Activated naive CD8-positive, alpha-beta T cell treated with anti-CD3 and anti-CD28 coated beads, Interleukin-2, amount 10 ng/mL, durations not matched to agents 7 days and 5 days (primary cell): ENCODE measurements at regions not wholly inside any gene's neighbourhood (a gene's known extent, or its start where the extent isn't known, plus 50 kb on each side); places are given as distances from the start of the nearest gene placed in this dataset.
A peak's percentile ranks its signal among the peaks of the same experiment; 100 is the strongest.

Experiments used
- ATAC-seq: fragments of 150-1000 bp; cut with Tn5 transposase; one replicate; pipeline ENCODE4 v1.10.0; 2021; ENCODE audit warnings: low read depth, moderate library complexity
- POLR2A ChIA-PET: fragments of 350-600 bp; sonication (Branson Sonifier 250); formaldehyde crosslinking; loops from one replicate; lab custom pipeline; 2021; ENCODE audit warnings: antibody characterized with exemption; lab: Charles Lee
- DNase-seq: peaks from one replicate; pipeline ENCODE4 v3.0.0; 2021
- H3K27ac Mint-ChIP-seq: one replicate; pipeline ENCODE4 v1.8.0; 2022; ENCODE audit warnings: mild to moderate bottlenecking, mixed read lengths
- H3K27me3 Mint-ChIP-seq: one replicate; pipeline ENCODE4 v1.8.0; 2022; ENCODE audit warnings: mild to moderate bottlenecking, moderate library complexity, mixed read lengths
- H3K36me3 Mint-ChIP-seq: one replicate; pipeline ENCODE4 v1.8.0; 2021; ENCODE audit warnings: mild to moderate bottlenecking, mixed read lengths
- H3K4me1 Mint-ChIP-seq: one replicate; pipeline ENCODE4 v1.8.0; 2021; ENCODE audit warnings: mixed read lengths
- H3K4me3 Mint-ChIP-seq: one replicate; pipeline ENCODE4 v1.8.0; 2022; ENCODE audit warnings: mild to moderate bottlenecking, moderate library complexity, mixed read lengths
- H3K9me3 Mint-ChIP-seq: one replicate; pipeline ENCODE4 v1.8.0; 2021; ENCODE audit warnings: mixed read lengths

- H3K9me3 Mint-ChIP-seq = no peaks in the 10 kb centered on the region
- H3K4me3 Mint-ChIP-seq = no peak overlapping the region
- ATAC-seq (no peak), DNase-seq (no peak)
- no peak overlapping the region for H3K27ac Mint-ChIP-seq
- no peaks in the 10 kb centered on the region for H3K27me3 Mint-ChIP-seq
- POLR2A ChIA-PET = no interaction called here
- no peaks in the 10 kb centered on the region for H3K4me1 Mint-ChIP-seq
- no peaks in the 10 kb centered on the region for H3K36me3 Mint-ChIP-seq
Observed at GRCh38 chr22:49587987-49588386, 239.7 kb downstream of the BRD1 start.

- ATAC-seq (no peak), DNase-seq (no peak)
- H3K36me3 Mint-ChIP-seq = no peaks in the 10 kb centered on the region
- no peaks in the 10 kb centered on the region for H3K27me3 Mint-ChIP-seq
- no peaks in the 10 kb centered on the region for H3K9me3 Mint-ChIP-seq
- no peaks in the 10 kb centered on the region for H3K4me1 Mint-ChIP-seq
- H3K4me3 Mint-ChIP-seq = no peak overlapping the region
- POLR2A ChIA-PET = no interaction called here
- H3K27ac Mint-ChIP-seq = no peak overlapping the region
Observed at GRCh38 chr22:49587421-49587820, 240.3 kb downstream of the BRD1 start.

- DNase-seq (no peak), ATAC-seq (no peak)
- POLR2A ChIA-PET = no interaction called here
- H3K4me1 Mint-ChIP-seq = no peaks in the 10 kb centered on the region
- no peak overlapping the region for H3K4me3 Mint-ChIP-seq
- no peak overlapping the region for H3K27ac Mint-ChIP-seq
- no peaks in the 10 kb centered on the region for H3K27me3 Mint-ChIP-seq
- H3K36me3 Mint-ChIP-seq = no peaks in the 10 kb centered on the region
- no peaks in the 10 kb centered on the region for H3K9me3 Mint-ChIP-seq
Observed at GRCh38 chr22:49586873-49587272, 240.8 kb downstream of the BRD1 start.

GRCh38 chr22:49586244-49586748, 241.4 kb downstream of the BRD1 start:
- no peak overlapping the region for H3K4me3 Mint-ChIP-seq
- DNase-seq = no peak
- POLR2A ChIA-PET = no interaction called here
- H3K27me3 Mint-ChIP-seq = no peaks in the 10 kb centered on the region
- no peak for ATAC-seq
- H3K9me3 Mint-ChIP-seq = no peaks in the 10 kb centered on the region
- H3K4me1 Mint-ChIP-seq = no peaks in the 10 kb centered on the region
- H3K36me3 Mint-ChIP-seq = no peaks in the 10 kb centered on the region
- no peak overlapping the region for H3K27ac Mint-ChIP-seq

- no peaks in the 10 kb centered on the region for H3K36me3 Mint-ChIP-seq
- H3K27ac Mint-ChIP-seq = no peak overlapping the region
- no peaks in the 10 kb centered on the region for H3K9me3 Mint-ChIP-seq
- no peaks in the 10 kb centered on the region for H3K27me3 Mint-ChIP-seq
- ATAC-seq (no peak), DNase-seq (no peak)
- POLR2A ChIA-PET = no interaction called here
- no peaks in the 10 kb centered on the region for H3K4me1 Mint-ChIP-seq
- H3K4me3 Mint-ChIP-seq = no peak overlapping the region
Observed at GRCh38 chr22:49585461-49586243, 242.0 kb downstream of the BRD1 start.

- ATAC-seq = no peak
- no peaks in the 10 kb centered on the region for H3K36me3 Mint-ChIP-seq
- no peak for DNase-seq
- H3K27me3 Mint-ChIP-seq = no peaks in the 10 kb centered on the region
- H3K27ac Mint-ChIP-seq = no peak overlapping the region
- peaks cover 2% of the 10 kb centered on the region for H3K9me3 Mint-ChIP-seq
- POLR2A ChIA-PET = no interaction called here
- H3K4me1 Mint-ChIP-seq = no peaks in the 10 kb centered on the region
- H3K4me3 Mint-ChIP-seq = no peak overlapping the region
Observed at GRCh38 chr22:49583886-49584505, 243.7 kb downstream of the BRD1 start.

- Mint-ChIP-seq H3K4me1 (no peaks in the 10 kb centered on the region), H3K9me3 (peaks cover 2% of the 10 kb centered on the region), H3K27ac (no peak overlapping the region), H3K4me3 (no peak overlapping the region), H3K36me3 (no peaks in the 10 kb centered on the region), H3K27me3 (no peaks in the 10 kb centered on the region)
- ATAC-seq = no peak
- DNase-seq = no peak
- POLR2A ChIA-PET = no interaction called here
Observed at GRCh38 chr22:49583341-49583740, 244.3 kb downstream of the BRD1 start.

GRCh38 chr22:49582678-49583077, 245.0 kb downstream of the BRD1 start:
- no peaks in the 10 kb centered on the region for H3K27me3 Mint-ChIP-seq
- no peaks in the 10 kb centered on the region for H3K36me3 Mint-ChIP-seq
- ATAC-seq (no peak), DNase-seq (no peak)
- H3K4me3 Mint-ChIP-seq = no peak overlapping the region
- H3K4me1 Mint-ChIP-seq = no peaks in the 10 kb centered on the region
- no peak overlapping the region for H3K27ac Mint-ChIP-seq
- POLR2A ChIA-PET = no interaction called here
- peaks cover 2% of the 10 kb centered on the region for H3K9me3 Mint-ChIP-seq

- Mint-ChIP-seq H3K27ac (no peak overlapping the region), H3K27me3 (no peaks in the 10 kb centered on the region), H3K36me3 (no peaks in the 10 kb centered on the region), H3K9me3 (peaks cover 2% of the 10 kb centered on the region), H3K4me3 (no peak overlapping the region), H3K4me1 (no peaks in the 10 kb centered on the region)
- DNase-seq = no peak
- no peak for ATAC-seq
- POLR2A ChIA-PET = no interaction called here
Observed at GRCh38 chr22:49582181-49582580, 245.5 kb downstream of the BRD1 start.

- Mint-ChIP-seq H3K27ac (no peak overlapping the region), H3K4me3 (no peak overlapping the region), H3K36me3 (no peaks in the 10 kb centered on the region), H3K4me1 (no peaks in the 10 kb centered on the region), H3K9me3 (peaks cover 2% of the 10 kb centered on the region), H3K27me3 (no peaks in the 10 kb centered on the region)
- ATAC-seq (no peak), DNase-seq (no peak)
- POLR2A ChIA-PET = no interaction called here
Observed at GRCh38 chr22:49580024-49580423, 247.6 kb downstream of the BRD1 start.

GRCh38 chr22:49577168-49578060, 250.3 kb downstream of the BRD1 start:
- peak; percentile 18 for DNase-seq
- no peak overlapping the region for H3K27ac Mint-ChIP-seq
- H3K9me3 Mint-ChIP-seq = peaks cover 2% of the 10 kb centered on the region
- no peaks in the 10 kb centered on the region for H3K36me3 Mint-ChIP-seq
- no peaks in the 10 kb centered on the region for H3K4me1 Mint-ChIP-seq
- ATAC-seq = no peak
- no peak overlapping the region for H3K4me3 Mint-ChIP-seq
- POLR2A ChIA-PET = no interaction called here
- H3K27me3 Mint-ChIP-seq = no peaks in the 10 kb centered on the region

GRCh38 chr22:49576241-49577141, 251.2 kb downstream of the BRD1 start:
- POLR2A ChIA-PET = no interaction called here
- no peaks in the 10 kb centered on the region for H3K27me3 Mint-ChIP-seq
- no peak overlapping the region for H3K27ac Mint-ChIP-seq
- DNase-seq (peak; percentile 20), ATAC-seq (no peak)
- H3K9me3 Mint-ChIP-seq = peaks cover 2% of the 10 kb centered on the region
- H3K4me1 Mint-ChIP-seq = no peaks in the 10 kb centered on the region
- no peak overlapping the region for H3K4me3 Mint-ChIP-seq
- no peaks in the 10 kb centered on the region for H3K36me3 Mint-ChIP-seq

GRCh38 chr22:49575703-49576081, 252.0 kb downstream of the BRD1 start:
- ATAC-seq (no peak), DNase-seq (no peak)
- H3K9me3 Mint-ChIP-seq = peaks cover 2% of the 10 kb centered on the region
- H3K4me3 Mint-ChIP-seq = no peak overlapping the region
- H3K4me1 Mint-ChIP-seq = no peaks in the 10 kb centered on the region
- no peaks in the 10 kb centered on the region for H3K36me3 Mint-ChIP-seq
- POLR2A ChIA-PET = no interaction called here
- H3K27ac Mint-ChIP-seq = no peak overlapping the region
- no peaks in the 10 kb centered on the region for H3K27me3 Mint-ChIP-seq
